Muscle of back (tissue), 3 donors: ENCODE measurements at regions not wholly inside any gene's neighbourhood (a gene's known extent, or its start where the extent isn't known, plus 50 kb on each side); places are given as distances from the start of the nearest gene placed in this dataset.
"Not testable (repeated sequence)": the region's sequence is repeated elsewhere in the genome, so short reads cannot be mapped to it uniquely, and the experiment has no call there.

ENCODE experiments used
- DNase-seq, 3 donors: peaks; one replicate each; pipeline versions ENCODE4 v3.0.0 to v3.0.0-alpha.2; 2013

GRCh38 chr6:2302482-2302881 lies 57.1 kb upstream of the GMDS start:
- DNase-seq = not testable (repeated sequence)

- no peak for DNase-seq
Measured at GRCh38 chr6:2296781-2297180, 51.4 kb upstream of the GMDS start.
